A673 (cell line): ENCODE measurements at regions not wholly inside any gene's neighbourhood (a gene's known extent, or its start where the extent isn't known, plus 50 kb on each side); places are given as distances from the start of the nearest gene placed in this dataset.

ENCODE experiments used
- BruUV-seq: library from RNA; stranded (reverse); fragments of 400-500 nt; replicated peaks from 2 replicates; lab custom pipeline; 2021; lab: Mats Ljungman, UMichigan
- CTCF ChIA-PET: fragments of 300-600 bp; sonication (Branson Sonifier 250); formaldehyde crosslinking; loops from one replicate; lab custom pipeline; 2022; ENCODE audit warnings: antibody characterized with exemption; lab: Charles Lee
- POLR2A ChIA-PET: fragments of 300-600 bp; sonication (Branson Sonifier 250); formaldehyde crosslinking; loops from one replicate; lab custom pipeline; 2022; ENCODE audit warnings: antibody characterized with exemption; ENCODE audit not compliant: low non-redundant PET; lab: Charles Lee
- DNase-seq: peaks from one replicate; pipeline ENCODE4 v3.0.0-alpha.2; 2015; ENCODE audit warnings: low spot score
- H3K27ac ChIP-seq: fragments of 200-600 bp; sonication (generic); 2 replicates; pipeline ENCODE4 v1.5.1; 2016; ENCODE audit warnings: mixed run types, low read depth, mild to moderate bottlenecking, mixed read lengths, antibody characterized with exemption, low read length; ENCODE audit not compliant: poor library complexity, severe bottlenecking
- H3K27me3 ChIP-seq: fragments of 200-600 bp; sonication (generic); replicated peaks from 2 replicates; pipeline ENCODE4 v1.6.1; 2017; ENCODE audit warnings: mixed run types, low read depth, mild to moderate bottlenecking, mixed read lengths, antibody characterized with exemption, low read length; ENCODE audit not compliant: insufficient read depth, poor library complexity
- H3K36me3 ChIP-seq: fragments of 200-600 bp; sonication (generic); 2 replicates; pipeline ENCODE4 v1.6.1; 2016; ENCODE audit warnings: mixed run types, mild to moderate bottlenecking, mixed read lengths, antibody characterized with exemption, low read length; ENCODE audit not compliant: insufficient read depth, poor library complexity, severe bottlenecking
- H3K4me1 ChIP-seq: fragments of 200-600 bp; sonication (generic); 2 replicates; pipeline ENCODE4 v1.6.1; 2017; ENCODE audit warnings: mixed run types, mild to moderate bottlenecking, mixed read lengths, antibody characterized with exemption, low read length; ENCODE audit not compliant: insufficient read depth, poor library complexity, severe bottlenecking
- H3K4me3 ChIP-seq: fragments of 200-600 bp; sonication (generic); 2 replicates; pipeline ENCODE4 v1.5.1; 2016; ENCODE audit warnings: low read depth, mixed run types, mild to moderate bottlenecking, mixed read lengths, low read length; ENCODE audit not compliant: poor library complexity, severe bottlenecking
- H3K9me3 ChIP-seq: fragments of 200-600 bp; sonication (generic); 2 replicates; pipeline ENCODE4 v1.6.1; 2016; ENCODE audit warnings: mixed run types, low read depth, mild to moderate bottlenecking, mixed read lengths, antibody characterized with exemption, low read length; ENCODE audit not compliant: poor library complexity, severe bottlenecking
- EZH2 ChIP-seq: fragments of 200-600 bp; sonication (generic); IDR thresholded peaks from 2 replicates; pipeline ENCODE4 v1.6.1; 2017; ENCODE audit warnings: borderline replicate concordance, low read depth, mild to moderate bottlenecking, mixed read lengths, antibody characterized with exemption, low read length; ENCODE audit not compliant: poor library complexity, severe bottlenecking
- intact Hi-C: fragments of 100-400 bp; cut with micrococcal nuclease; formaldehyde crosslinking; loops from one replicate; pipeline ENCODE4 v1.10.0; 2022; ENCODE audit not compliant: unreplicated experiment
- TF ChIP-seq, protein P1 (sequence below): fragments of 300-800, 200-600 bp; sonication (generic); conservative IDR thresholded peaks from 2 replicates; pipeline ENCODE4 v1.5.1; 2017; ENCODE audit warnings: low read depth, mild to moderate bottlenecking, antibody characterized with exemption, low read length, moderate library complexity, mixed read lengths

DNA sequence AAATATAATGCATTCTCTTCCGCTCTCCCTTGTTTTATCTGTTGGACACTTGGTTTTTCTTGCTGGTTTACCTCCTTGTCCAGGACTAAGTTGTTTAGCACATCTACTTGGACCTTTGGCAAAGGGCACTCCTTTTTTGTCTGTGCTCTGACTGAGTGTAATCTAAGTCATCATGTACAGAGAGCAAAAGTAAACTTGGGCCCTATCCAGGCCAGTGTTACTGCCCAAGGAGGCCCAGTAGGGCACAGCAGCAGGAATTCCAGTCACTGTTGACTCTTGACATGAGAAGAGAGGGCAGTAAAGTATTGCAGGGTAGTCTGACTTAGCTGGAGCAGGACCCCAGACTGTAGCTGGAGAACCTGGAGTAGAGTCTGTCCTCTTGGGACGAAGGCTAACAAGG, 445.5 kb downstream of the ZIC3 start:
- TF ChIP-seq, protein P1, sequence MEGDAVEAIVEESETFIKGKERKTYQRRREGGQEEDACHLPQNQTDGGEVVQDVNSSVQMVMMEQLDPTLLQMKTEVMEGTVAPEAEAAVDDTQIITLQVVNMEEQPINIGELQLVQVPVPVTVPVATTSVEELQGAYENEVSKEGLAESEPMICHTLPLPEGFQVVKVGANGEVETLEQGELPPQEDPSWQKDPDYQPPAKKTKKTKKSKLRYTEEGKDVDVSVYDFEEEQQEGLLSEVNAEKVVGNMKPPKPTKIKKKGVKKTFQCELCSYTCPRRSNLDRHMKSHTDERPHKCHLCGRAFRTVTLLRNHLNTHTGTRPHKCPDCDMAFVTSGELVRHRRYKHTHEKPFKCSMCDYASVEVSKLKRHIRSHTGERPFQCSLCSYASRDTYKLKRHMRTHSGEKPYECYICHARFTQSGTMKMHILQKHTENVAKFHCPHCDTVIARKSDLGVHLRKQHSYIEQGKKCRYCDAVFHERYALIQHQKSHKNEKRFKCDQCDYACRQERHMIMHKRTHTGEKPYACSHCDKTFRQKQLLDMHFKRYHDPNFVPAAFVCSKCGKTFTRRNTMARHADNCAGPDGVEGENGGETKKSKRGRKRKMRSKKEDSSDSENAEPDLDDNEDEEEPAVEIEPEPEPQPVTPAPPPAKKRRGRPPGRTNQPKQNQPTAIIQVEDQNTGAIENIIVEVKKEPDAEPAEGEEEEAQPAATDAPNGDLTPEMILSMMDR: no peak
- TF ChIP-seq EZH2: no peak

DNA sequence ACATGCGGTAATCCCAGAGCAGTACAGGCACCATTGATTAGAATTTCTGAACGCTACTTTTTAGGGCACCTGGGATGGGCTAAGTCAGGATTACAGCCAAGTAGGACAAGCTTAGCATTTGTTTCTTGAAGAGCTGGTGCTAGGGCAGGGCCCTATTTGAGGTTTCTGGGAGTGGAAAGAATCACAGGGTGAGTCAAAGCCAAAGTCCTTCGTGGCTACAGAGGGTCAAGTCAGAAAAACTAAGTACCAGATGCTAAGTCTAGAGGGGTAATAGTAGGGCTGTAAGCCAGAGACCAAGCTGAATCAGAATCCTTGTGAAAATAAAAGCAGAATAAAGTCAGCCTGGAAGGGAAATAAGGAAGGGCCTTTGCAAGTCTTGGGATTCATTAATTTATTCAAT, 448.6 kb downstream of the ZIC3 start:
- H3K9me3 ChIP-seq: no peaks in the 10 kb centered on the region
- TF ChIP-seq EZH2: no peak
- TF ChIP-seq, protein P1: no peak
- intact Hi-C loops: loop anchor here (10.0 kb wide), 1 partner anchor 740 kb away; no protein-coding TSS in a partner anchor
- no peaks in the 10 kb centered on the region for H3K36me3 ChIP-seq
- no peak overlapping the region for H3K27ac ChIP-seq
- BruUV-seq: no TSS peak
- POLR2A ChIA-PET: no interaction called here
- H3K27me3 ChIP-seq: no peaks in the 10 kb centered on the region
- CTCF ChIA-PET: no interaction called here
- no peak for DNase-seq
- H3K4me3 ChIP-seq: no peak overlapping the region
- H3K4me1 ChIP-seq: no peaks in the 10 kb centered on the region

More for the DNA sequence above, 445.5 kb downstream of the ZIC3 start:
- Histone ChIP-seq H3K27ac (no peak overlapping the region), H3K4me3 (no peak overlapping the region), H3K27me3 (no peaks in the 10 kb centered on the region), H3K4me1 (no peaks in the 10 kb centered on the region), H3K9me3 (no peaks in the 10 kb centered on the region), H3K36me3 (no peaks in the 10 kb centered on the region)
- DNase-seq: no peak
- intact Hi-C loops: loop anchor here (10.0 kb wide), 1 partner anchor 737 kb away; no protein-coding TSS in a partner anchor
- BruUV-seq: no TSS peak
- ChIA-PET CTCF (no interaction called here), POLR2A (no interaction called here)

DNA sequence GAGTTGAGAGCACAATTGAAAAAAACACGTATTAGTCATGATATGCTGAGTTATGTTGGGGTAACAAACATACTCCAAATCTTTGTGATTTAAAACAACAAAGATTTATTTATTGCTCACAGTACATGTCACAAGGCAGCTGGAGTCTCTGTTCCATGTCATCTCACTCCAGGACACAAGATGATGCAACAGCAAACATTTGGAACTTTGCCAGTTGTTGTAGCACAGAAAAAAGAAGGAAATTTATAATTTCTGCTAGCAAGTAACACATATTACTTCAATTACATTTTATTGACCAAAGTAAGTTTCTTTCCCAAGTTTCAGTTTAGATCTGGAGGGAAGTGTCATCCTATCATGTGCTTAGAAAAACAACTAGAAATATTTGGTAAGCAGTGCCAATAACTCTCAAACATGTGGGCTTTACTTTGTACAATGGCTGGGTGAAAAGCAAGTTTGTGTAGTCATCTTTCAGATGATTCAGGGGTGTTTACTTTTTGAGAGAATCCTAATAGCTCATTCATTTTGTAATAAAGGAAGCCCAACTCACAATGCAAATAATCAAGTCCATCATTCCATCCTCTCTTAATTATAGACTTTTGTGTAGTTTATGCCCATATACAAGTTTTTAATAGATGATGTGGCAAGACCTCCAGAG, 452.3 kb downstream of the ZIC3 start:
- POLR2A ChIA-PET: interaction anchor here (0.6 kb wide), 1 partner anchor 317 kb away, joined by 3 read pairs; no protein-coding TSS in a partner anchor
- no TSS peak for BruUV-seq
- CTCF ChIA-PET: no interaction called here
- Histone ChIP-seq H3K27me3 (no peaks in the 10 kb centered on the region), H3K36me3 (no peaks in the 10 kb centered on the region), H3K4me1 (no peaks in the 10 kb centered on the region), H3K27ac (no peak overlapping the region), H3K4me3 (no peak overlapping the region), H3K9me3 (no peaks in the 10 kb centered on the region)
- no peak for TF ChIP-seq EZH2
- TF ChIP-seq, protein P1: no peak
- DNase-seq: peak; percentile 26
- intact Hi-C loops: loop anchor here (10.0 kb wide), 1 partner anchor 743 kb away; no protein-coding TSS in a partner anchor
